Lower leg skin (tissue), 4 donors: ENCODE measurements at regions not wholly inside any gene's neighbourhood (a gene's known extent, or its start where the extent isn't known, plus 50 kb on each side); places are given as distances from the start of the nearest gene placed in this dataset.

Experiments
- DNase-seq, 2 donors: peaks; one replicate each; pipeline ENCODE4 v3.0.0-alpha.2; 2019; ENCODE audit warnings: low spot score in 2 of 2
- H3K4me3 ChIP-seq: fragments of 200-600 bp; sonication (generic); 2 replicates; pipeline ENCODE4 v1.5.1; 2017; ENCODE audit warnings: mild to moderate bottlenecking, low read depth; ENCODE audit not compliant: poor library complexity, severe bottlenecking
- POLR2A ChIP-seq, 2 donors: fragments of 450-650 bp; IDR thresholded peaks; one replicate each; pipeline ENCODE4 v1.6.1; 2016 to 2017; ENCODE audit warnings: antibody characterized with exemption in 2 of 2, mild to moderate bottlenecking in 1 of 2, moderate library complexity in 1 of 2
- WGBS, 2 donors: methylation state at CpG; one replicate each; pipeline ENCODE4 v1.1.5; 2018; 5-methylcytosine and 5-hydroxymethylcytosine counted together
- intact Hi-C: fragments of 100-400 bp; cut with DNase I; formaldehyde crosslinking; loops from one replicate; pipeline ENCODE4 v1.15.0; 2023; ENCODE audit warnings: low total_unique reads
- TF ChIP-seq, protein P1 (sequence below), 3 donors: fragments of 450-650 bp; IDR thresholded peaks; one replicate each; pipeline ENCODE4 v1.5.1; 2016; ENCODE audit warnings: antibody characterized with exemption in 3 of 3, mild to moderate bottlenecking in 3 of 3, moderate library complexity in 2 of 3

DNA sequence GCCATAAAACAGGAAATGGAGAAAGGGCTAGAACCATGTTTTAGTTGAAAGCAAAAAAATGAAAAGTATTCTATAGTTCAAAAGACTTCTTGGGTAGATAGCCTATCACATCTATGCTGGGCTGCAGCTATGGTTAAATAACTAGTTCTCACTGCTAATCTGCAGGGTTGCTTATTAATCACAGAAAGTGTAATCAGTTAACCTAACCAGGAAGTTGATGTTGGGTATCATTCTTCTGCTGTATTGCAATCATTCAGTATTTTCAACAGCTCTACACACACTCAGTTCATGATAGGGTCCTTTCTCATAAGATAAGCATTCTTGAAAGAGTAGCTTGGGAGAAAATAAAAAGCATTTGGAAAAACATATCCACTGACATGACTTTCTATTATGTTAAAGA, 135.2 kb upstream of the TCF21 start:
- TF ChIP-seq POLR2A (IDR thresholded peaks at IDR 0.05), result no peak
- TF ChIP-seq, protein P1, sequence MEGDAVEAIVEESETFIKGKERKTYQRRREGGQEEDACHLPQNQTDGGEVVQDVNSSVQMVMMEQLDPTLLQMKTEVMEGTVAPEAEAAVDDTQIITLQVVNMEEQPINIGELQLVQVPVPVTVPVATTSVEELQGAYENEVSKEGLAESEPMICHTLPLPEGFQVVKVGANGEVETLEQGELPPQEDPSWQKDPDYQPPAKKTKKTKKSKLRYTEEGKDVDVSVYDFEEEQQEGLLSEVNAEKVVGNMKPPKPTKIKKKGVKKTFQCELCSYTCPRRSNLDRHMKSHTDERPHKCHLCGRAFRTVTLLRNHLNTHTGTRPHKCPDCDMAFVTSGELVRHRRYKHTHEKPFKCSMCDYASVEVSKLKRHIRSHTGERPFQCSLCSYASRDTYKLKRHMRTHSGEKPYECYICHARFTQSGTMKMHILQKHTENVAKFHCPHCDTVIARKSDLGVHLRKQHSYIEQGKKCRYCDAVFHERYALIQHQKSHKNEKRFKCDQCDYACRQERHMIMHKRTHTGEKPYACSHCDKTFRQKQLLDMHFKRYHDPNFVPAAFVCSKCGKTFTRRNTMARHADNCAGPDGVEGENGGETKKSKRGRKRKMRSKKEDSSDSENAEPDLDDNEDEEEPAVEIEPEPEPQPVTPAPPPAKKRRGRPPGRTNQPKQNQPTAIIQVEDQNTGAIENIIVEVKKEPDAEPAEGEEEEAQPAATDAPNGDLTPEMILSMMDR (IDR thresholded peaks at IDR 0.05), result no peak
- H3K4me3 ChIP-seq, result no peak overlapping the region
- intact Hi-C loops, result no loop called here
- no peak for DNase-seq

DNA sequence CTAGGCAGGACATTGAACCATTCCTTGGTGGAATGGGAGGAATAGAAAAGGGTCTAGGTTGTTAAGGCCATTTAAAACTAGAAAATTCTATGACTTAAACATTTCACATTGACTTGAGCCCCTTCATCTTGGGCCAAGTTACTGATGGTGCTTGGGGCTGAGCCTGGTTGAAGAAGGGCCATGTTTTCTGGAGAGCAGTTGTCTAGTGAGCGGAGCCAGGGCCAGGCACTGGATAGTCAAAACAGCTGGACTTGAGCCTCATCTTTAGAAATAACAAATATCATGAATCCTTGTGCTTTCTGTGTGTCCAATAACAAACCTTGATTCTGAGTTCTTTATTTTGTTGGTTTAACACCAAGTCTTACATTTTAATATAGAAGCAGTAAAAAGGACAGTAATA, 134.6 kb upstream of the TCF21 start:
- no peak for DNase-seq
- WGBS, 2 donors, result 83 to 84% methylated on average over 1 of the region's 1 CpG
- no peak overlapping the region for H3K4me3 ChIP-seq
- intact Hi-C loops, result no loop called here
- TF ChIP-seq, protein P1 (IDR thresholded peaks at IDR 0.05), result no peak
- TF ChIP-seq POLR2A (IDR thresholded peaks at IDR 0.05), result no peak

DNA sequence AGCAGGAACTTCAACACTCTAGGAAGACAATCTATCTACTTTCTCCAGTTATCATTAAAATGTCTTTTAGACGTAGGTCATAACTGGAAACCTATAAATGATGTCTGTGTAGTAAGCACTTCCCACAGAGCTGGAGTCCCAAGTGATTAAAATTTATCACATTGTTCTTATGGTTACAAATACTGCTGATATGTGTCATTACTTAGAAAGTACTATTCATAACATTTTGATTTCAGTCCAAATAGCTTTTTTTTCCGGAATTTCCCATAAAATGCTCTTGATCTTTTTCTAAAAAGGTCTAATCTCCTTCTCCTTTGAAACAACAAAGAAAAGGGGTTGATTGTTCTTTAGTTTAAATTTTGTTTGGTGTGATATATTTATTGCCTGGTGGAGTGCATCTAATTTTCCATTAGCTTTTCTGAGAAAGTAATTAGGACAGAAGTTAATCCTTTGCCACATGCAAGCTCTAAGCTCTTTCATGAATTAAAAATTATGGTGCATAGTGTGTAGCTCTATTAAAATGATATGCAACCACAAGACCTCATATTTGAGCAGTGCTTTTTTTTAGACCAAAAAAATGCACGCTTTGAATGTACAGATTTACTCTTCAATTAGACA, 132.7 kb upstream of the TCF21 start:
- intact Hi-C loops, result no loop called here
- H3K4me3 ChIP-seq, result no peak overlapping the region
- WGBS, 2 donors, result 29 to 36% methylated on average over 3 of the region's 3 CpGs
- no peak for DNase-seq
- TF ChIP-seq, protein P1 (IDR thresholded peaks at IDR 0.05), result no peak
- TF ChIP-seq POLR2A (IDR thresholded peaks at IDR 0.05), result no peak

DNA sequence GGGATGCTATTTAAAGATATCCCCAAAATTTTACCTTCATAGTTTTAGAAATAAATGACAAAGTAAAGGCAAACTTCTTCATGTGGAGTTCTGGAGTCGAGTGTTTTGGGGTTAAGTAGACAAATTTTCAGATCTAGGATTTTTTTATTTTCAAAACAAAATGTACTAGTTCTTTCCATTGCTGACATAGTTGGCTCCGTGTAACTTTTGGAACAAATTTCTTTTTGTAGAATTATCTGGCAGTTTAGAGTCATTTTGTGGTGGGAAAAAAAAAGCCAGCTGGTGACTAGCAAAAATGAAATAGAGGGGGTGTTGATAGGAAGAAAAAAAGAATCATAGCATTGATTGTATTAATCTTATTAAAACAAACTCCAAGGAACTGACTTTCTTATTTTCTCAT, 131.6 kb upstream of the TCF21 start:
- 43 to 53% methylated on average over 2 of the region's 2 CpGs for WGBS, 2 donors
- DNase-seq, result no peak
- intact Hi-C loops, result no loop called here

DNA sequence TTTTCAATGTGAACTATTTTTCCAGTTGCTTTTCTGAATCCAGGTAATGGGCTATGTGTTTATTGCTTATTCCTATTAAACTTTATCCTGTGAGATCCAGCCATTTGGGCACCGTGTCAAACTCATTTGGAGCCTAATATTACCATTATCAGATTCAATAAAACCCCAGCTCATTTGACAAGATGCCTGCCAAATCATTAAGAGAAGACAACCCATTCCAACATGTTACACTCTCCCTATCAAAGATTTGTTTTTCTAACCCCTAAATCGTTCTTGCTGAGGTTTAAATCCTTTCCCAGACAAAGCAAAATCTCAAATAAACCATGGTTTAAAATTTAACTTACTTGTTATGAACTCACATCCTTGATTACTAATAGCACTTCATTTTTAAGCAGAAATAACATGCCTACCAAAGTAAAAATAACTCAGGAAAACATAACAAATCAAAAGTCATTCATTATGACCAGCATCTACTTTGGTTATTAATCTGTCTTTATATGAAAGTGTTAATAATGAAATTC, 130.0 kb upstream of the TCF21 start:
- intact Hi-C loops, result no loop called here
- 57 to 68% methylated on average over 2 of the region's 2 CpGs for WGBS, 2 donors
- DNase-seq, result no peak
- H3K4me3 ChIP-seq, result no peak overlapping the region
- TF ChIP-seq, protein P1 (IDR thresholded peaks at IDR 0.05), result no peak
- no peak for TF ChIP-seq POLR2A (IDR thresholded peaks at IDR 0.05)

More for the DNA sequence above, 131.6 kb upstream of the TCF21 start:
- no peak for TF ChIP-seq POLR2A (IDR thresholded peaks at IDR 0.05)
- TF ChIP-seq, protein P1 (IDR thresholded peaks at IDR 0.05), result no peak
- H3K4me3 ChIP-seq, result no peak overlapping the region

DNA sequence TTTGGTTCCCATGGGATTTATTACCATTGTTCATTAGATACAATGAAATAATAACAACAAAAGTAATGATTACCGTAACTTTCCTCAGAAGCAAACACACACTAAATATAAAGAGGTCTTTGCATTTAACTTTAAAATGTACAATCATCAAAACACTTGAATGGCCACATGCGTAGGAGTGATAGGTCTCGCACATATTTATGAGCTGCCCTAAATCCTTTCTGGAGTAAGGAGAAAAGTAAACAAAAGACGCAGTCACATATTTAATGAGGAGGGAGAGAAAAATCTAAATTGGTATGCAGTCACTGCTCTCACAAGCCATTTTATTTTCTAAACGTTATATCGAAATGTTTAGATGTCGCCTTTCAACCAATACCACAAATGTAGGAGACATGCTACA, 129.4 kb upstream of the TCF21 start:
- TF ChIP-seq POLR2A (IDR thresholded peaks at IDR 0.05), result no peak
- TF ChIP-seq, protein P1 (IDR thresholded peaks at IDR 0.05), result no peak
- intact Hi-C loops, result no loop called here
- 91 to 94% methylated on average over 7 of the region's 7 CpGs for WGBS, 2 donors
- DNase-seq, result no peak
- H3K4me3 ChIP-seq, result no peak overlapping the region
